GM23338 (cell line): ENCODE measurements at regions not wholly inside any gene's neighbourhood (a gene's known extent, or its start where the extent isn't known, plus 50 kb on each side); places are given as distances from the start of the nearest gene placed in this dataset.

Experiments
- ATAC-seq: fragments of 200-7000 bp; cut with Tn5 transposase; 3 replicates; pipeline ENCODE4 v1.9.1; 2020
- DNase-seq: peaks from one replicate; pipeline ENCODE4 v3.0.0-alpha.2; 2015; ENCODE audit warnings: low spot score
- H2AFZ ChIP-seq: fragments of 200-600 bp; sonication (generic); 2 replicates; pipeline ENCODE4 v1.8.0; 2016; ENCODE audit warnings: antibody characterized with exemption, mild to moderate bottlenecking, moderate library complexity
- H3F3A ChIP-seq: fragments of 200-600 bp; sonication (generic); replicated peaks from 2 replicates; pipeline ENCODE4 v1.8.0; 2017; ENCODE audit warnings: antibody characterized with exemption, mixed run types, low read depth
- H3K27ac ChIP-seq: fragments of 200-600 bp; sonication (generic); 2 replicates; pipeline ENCODE4 v1.6.1; 2016; ENCODE audit warnings: low read depth
- H3K27me3 ChIP-seq: fragments of 200-600 bp; sonication (generic); 2 replicates; pipeline ENCODE4 v1.8.0; 2016; ENCODE audit warnings: mild to moderate bottlenecking, mixed run types, moderate library complexity; ENCODE audit not compliant: insufficient read depth
- H3K36me3 ChIP-seq: fragments of 200-600 bp; sonication (generic); 2 replicates; pipeline ENCODE4 v1.8.0; 2016; ENCODE audit warnings: mild to moderate bottlenecking; ENCODE audit not compliant: insufficient read depth
- H3K4me1 ChIP-seq: fragments of 200-600 bp; sonication (generic); 2 replicates; pipeline ENCODE4 v1.8.0; 2016; ENCODE audit warnings: mild to moderate bottlenecking, moderate library complexity; ENCODE audit not compliant: insufficient read depth
- H3K4me2 ChIP-seq: fragments of 200-600 bp; sonication (generic); 2 replicates; pipeline ENCODE4 v1.7.1; 2017; ENCODE audit warnings: mixed run types
- H3K4me3 ChIP-seq: fragments of 200-600 bp; sonication (generic); 2 replicates; pipeline ENCODE4 v1.6.1; 2016; ENCODE audit warnings: mixed run types
- H3K79me2 ChIP-seq: fragments of 200-600 bp; sonication (generic); replicated peaks from 2 replicates; pipeline ENCODE4 v1.8.0; 2017; ENCODE audit warnings: mild to moderate bottlenecking; ENCODE audit not compliant: insufficient read depth
- H3K9me2 ChIP-seq: fragments of 200-600 bp; sonication (generic); 2 replicates; pipeline ENCODE4 v1.8.0; 2017; ENCODE audit not compliant: insufficient read depth
- H4K20me1 ChIP-seq: fragments of 200-600 bp; sonication (generic); replicated peaks from 2 replicates; pipeline ENCODE4 v1.8.0; 2017; ENCODE audit warnings: mild to moderate bottlenecking; ENCODE audit not compliant: insufficient read depth
- H3K27ac Mint-ChIP-seq: 2 replicates; pipeline ENCODE4 v1.8.0; 2020; ENCODE audit warnings: inconsistent platforms, mild to moderate bottlenecking, moderate library complexity, mixed read lengths
- H3K27me3 Mint-ChIP-seq: 3 replicates; pipeline ENCODE4 v1.8.0; 2022; ENCODE audit warnings: low read depth, mild to moderate bottlenecking, moderate library complexity, mixed read lengths, inconsistent platforms; ENCODE audit not compliant: insufficient read depth, poor library complexity
- H3K36me3 Mint-ChIP-seq: 3 replicates; pipeline ENCODE4 v1.8.0; 2021; ENCODE audit warnings: low read depth, mild to moderate bottlenecking, inconsistent platforms, moderate library complexity, mixed read lengths
- H3K4me1 Mint-ChIP-seq: 3 replicates; pipeline ENCODE4 v1.8.0; 2020; ENCODE audit warnings: mild to moderate bottlenecking, inconsistent platforms, mixed read lengths
- H3K4me3 Mint-ChIP-seq: 3 replicates; pipeline ENCODE4 v1.8.0; 2021; ENCODE audit warnings: moderate library complexity, mild to moderate bottlenecking, inconsistent platforms, mixed read lengths
- H3K9me3 Mint-ChIP-seq: 3 replicates; pipeline ENCODE4 v1.8.0; 2020; ENCODE audit warnings: moderate library complexity, mild to moderate bottlenecking, inconsistent platforms, mixed read lengths
- ZNF114 ChIP-seq: fragments of 250-450 bp; sonication (Bioruptor Pico); IDR thresholded peaks from 2 replicates; pipeline ENCODE4 v1.5.0; 2020; ENCODE audit warnings: mild to moderate bottlenecking, moderate library complexity
- TF ChIP-seq, protein P1 (sequence below): fragments of 250-450 bp; sonication (Bioruptor Pico); IDR thresholded peaks from 2 replicates; pipeline ENCODE4 v1.5.0; 2020; ENCODE audit warnings: mild to moderate bottlenecking, moderate library complexity

DNA sequence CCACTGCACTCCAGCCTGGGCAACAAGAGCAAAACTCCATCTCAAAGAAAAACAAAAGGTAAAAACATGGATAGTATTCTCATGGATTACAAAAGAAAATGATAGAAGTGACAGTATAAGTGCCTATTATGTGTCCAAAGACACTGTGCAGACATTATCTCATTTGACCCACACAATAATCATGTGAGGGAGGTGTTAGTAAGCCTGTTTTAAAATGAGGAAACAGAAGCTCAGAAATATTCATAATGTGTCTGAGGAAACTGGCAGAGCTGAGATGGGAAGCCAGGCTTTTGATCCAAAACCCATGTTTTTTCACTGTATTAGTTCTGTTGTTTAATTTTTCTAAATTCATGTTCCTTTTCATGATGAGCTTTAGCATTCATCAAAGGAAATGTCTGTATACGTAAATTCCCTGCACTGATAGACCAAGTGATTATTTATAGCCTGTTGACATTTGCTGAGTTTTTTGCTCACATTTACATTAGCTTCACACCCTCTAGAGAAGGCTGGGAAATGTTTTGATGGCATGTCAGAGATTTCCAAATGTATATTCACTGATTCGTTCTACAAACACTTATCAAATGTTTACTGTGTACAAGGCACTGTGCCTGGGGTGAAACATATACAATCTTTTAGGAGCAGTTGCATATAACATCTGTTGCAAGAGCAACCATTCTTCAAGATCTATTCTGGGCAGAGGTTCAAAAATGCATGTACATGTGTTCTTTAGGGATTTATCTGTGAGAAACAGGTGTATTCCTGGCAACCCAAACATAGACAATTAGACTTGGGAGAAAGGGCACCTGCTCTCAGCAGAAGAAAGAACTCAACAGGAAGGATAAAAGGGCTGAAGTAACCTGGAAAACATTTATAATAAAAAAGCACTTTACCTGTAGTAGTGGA lies 331.5 kb downstream of the SAMD5 start:
- DNase-seq (no peak), ATAC-seq (no peak)
- Histone ChIP-seq H3K79me2 (no peaks in the 10 kb centered on the region), H3K27ac (no peak overlapping the region), H3K27me3 (no peaks in the 10 kb centered on the region), H3F3A (no peaks in the 10 kb centered on the region), H4K20me1 (no peaks in the 10 kb centered on the region), H3K4me1 (no peaks in the 10 kb centered on the region), H3K4me3 (no peak overlapping the region), H3K36me3 (no peaks in the 10 kb centered on the region), H3K4me2 (no peak overlapping the region), H2AFZ (no peak overlapping the region), H3K9me2 (no peaks in the 10 kb centered on the region)
- H3K36me3 Mint-ChIP-seq = no peaks in the 10 kb centered on the region
- H3K4me3 Mint-ChIP-seq = no peak overlapping the region
- TF ChIP-seq, protein P1, sequence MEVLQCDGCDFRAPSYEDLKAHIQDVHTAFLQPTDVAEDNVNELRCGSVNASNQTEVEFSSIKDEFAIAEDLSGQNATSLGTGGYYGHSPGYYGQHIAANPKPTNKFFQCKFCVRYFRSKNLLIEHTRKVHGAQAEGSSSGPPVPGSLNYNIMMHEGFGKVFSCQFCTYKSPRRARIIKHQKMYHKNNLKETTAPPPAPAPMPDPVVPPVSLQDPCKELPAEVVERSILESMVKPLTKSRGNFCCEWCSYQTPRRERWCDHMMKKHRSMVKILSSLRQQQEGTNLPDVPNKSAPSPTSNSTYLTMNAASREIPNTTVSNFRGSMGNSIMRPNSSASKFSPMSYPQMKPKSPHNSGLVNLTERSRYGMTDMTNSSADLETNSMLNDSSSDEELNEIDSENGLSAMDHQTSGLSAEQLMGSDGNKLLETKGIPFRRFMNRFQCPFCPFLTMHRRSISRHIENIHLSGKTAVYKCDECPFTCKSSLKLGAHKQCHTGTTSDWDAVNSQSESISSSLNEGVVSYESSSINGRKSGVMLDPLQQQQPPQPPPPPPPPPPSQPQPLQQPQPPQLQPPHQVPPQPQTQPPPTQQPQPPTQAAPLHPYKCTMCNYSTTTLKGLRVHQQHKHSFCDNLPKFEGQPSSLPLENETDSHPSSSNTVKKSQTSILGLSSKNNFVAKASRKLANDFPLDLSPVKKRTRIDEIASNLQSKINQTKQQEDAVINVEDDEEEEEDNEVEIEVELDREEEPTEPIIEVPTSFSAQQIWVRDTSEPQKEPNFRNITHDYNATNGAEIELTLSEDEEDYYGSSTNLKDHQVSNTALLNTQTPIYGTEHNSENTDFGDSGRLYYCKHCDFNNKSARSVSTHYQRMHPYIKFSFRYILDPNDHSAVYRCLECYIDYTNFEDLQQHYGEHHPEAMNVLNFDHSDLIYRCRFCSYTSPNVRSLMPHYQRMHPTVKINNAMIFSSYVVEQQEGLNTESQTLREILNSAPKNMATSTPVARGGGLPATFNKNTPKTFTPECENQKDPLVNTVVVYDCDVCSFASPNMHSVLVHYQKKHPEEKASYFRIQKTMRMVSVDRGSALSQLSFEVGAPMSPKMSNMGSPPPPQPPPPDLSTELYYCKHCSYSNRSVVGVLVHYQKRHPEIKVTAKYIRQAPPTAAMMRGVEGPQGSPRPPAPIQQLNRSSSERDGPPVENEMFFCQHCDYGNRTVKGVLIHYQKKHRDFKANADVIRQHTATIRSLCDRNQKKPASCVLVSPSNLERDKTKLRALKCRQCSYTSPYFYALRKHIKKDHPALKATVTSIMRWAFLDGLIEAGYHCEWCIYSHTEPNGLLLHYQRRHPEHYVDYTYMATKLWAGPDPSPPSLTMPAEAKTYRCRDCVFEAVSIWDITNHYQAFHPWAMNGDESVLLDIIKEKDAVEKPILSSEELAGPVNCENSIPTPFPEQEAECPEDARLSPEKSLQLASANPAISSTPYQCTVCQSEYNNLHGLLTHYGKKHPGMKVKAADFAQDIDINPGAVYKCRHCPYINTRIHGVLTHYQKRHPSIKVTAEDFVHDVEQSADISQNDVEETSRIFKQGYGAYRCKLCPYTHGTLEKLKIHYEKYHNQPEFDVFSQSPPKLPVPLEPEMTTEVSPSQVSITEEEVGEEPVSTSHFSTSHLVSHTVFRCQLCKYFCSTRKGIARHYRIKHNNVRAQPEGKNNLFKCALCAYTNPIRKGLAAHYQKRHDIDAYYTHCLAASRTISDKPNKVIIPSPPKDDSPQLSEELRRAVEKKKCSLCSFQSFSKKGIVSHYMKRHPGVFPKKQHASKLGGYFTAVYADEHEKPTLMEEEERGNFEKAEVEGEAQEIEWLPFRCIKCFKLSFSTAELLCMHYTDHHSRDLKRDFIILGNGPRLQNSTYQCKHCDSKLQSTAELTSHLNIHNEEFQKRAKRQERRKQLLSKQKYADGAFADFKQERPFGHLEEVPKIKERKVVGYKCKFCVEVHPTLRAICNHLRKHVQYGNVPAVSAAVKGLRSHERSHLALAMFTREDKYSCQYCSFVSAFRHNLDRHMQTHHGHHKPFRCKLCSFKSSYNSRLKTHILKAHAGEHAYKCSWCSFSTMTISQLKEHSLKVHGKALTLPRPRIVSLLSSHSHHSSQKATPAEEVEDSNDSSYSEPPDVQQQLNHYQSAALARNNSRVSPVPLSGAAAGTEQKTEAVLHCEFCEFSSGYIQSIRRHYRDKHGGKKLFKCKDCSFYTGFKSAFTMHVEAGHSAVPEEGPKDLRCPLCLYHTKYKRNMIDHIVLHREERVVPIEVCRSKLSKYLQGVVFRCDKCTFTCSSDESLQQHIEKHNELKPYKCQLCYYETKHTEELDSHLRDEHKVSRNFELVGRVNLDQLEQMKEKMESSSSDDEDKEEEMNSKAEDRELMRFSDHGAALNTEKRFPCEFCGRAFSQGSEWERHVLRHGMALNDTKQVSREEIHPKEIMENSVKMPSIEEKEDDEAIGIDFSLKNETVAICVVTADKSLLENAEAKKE (CRISPR knock-in tag) = no peak
- H3K27ac Mint-ChIP-seq = no peak overlapping the region
- H3K4me1 Mint-ChIP-seq = no peaks in the 10 kb centered on the region
- H3K27me3 Mint-ChIP-seq = no peaks in the 10 kb centered on the region
- no peaks in the 10 kb centered on the region for H3K9me3 Mint-ChIP-seq

DNA sequence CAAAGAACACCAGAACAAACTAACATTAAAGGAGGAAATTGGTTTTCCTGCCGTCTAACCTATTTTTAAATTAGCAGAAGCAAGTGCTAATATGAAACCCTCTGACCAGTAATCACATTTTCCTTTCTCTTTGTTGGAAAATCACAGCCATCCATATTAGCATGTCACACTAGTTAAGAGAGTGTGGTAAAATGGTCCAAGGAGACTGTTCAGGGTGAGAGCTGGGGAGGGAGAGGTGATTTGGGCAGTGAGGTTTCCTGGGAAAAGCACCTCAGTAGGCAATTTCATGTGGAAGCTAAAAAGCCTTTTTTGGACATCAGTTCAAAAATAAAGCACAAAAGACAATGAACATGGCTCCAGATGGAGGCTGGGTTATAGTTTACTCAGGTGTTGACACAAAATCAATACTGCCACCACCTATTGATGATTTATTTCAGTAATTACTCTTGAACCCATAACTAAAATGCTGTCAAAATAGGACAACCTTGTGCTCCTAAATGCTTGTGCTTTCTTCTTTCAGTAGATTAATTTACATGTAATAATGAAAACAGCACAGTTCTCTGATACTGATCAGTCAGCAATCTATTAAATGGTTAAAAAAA lies 333.2 kb downstream of the SAMD5 start:
- Histone ChIP-seq H3K36me3 (no peaks in the 10 kb centered on the region), H3K9me2 (no peaks in the 10 kb centered on the region; the same call in 1 of the 2 replicates), H3K4me1 (no peaks in the 10 kb centered on the region), H4K20me1 (no peaks in the 10 kb centered on the region), H2AFZ (no peak overlapping the region), H3K4me2 (no peak overlapping the region), H3K79me2 (no peaks in the 10 kb centered on the region), H3K27ac (no peak overlapping the region), H3K27me3 (no peaks in the 10 kb centered on the region), H3F3A (no peaks in the 10 kb centered on the region), H3K4me3 (no peak overlapping the region)
- no peak for TF ChIP-seq ZNF114 (CRISPR knock-in tag)
- H3K9me3 Mint-ChIP-seq = no peaks in the 10 kb centered on the region
- no peak for ATAC-seq
- no peaks in the 10 kb centered on the region for H3K4me1 Mint-ChIP-seq
- DNase-seq = no peak
- H3K27me3 Mint-ChIP-seq = no peaks in the 10 kb centered on the region
- no peak overlapping the region for H3K4me3 Mint-ChIP-seq
- no peaks in the 10 kb centered on the region for H3K36me3 Mint-ChIP-seq
- no peak overlapping the region for H3K27ac Mint-ChIP-seq
